Naive thymus-derived CD8-positive, alpha-beta T cell (primary cell): ENCODE measurements at regions not wholly inside any gene's neighbourhood (a gene's known extent, or its start where the extent isn't known, plus 50 kb on each side); places are given as distances from the start of the nearest gene placed in this dataset.

Experiments
- ATAC-seq, 2 donors: fragments of 150-1000 bp; cut with Tn5 transposase in 1 of 2; sonication (Bioruptor Pico), chemical (Tn5 transposase) in 1 of 2; 1 replicate in 1 of 2; 2 replicates in 1 of 2; pipeline ENCODE4 v1.10.0; 2021; ENCODE audit warnings: mild to moderate bottlenecking in 2 of 2, moderate library complexity in 2 of 2
- POLR2A ChIA-PET: fragments of 350-600 bp; sonication (Branson Sonifier 250); formaldehyde crosslinking; loops from one replicate; lab custom pipeline; 2021; ENCODE audit warnings: antibody characterized with exemption; lab: Charles Lee
- DNase-seq, 10 donors: peaks; one replicate each; pipeline versions ENCODE4 v3.0.0 to v3.0.0-alpha.2; 2020 to 2022
- H3K27ac Mint-ChIP-seq, 10 donors: one replicate each; pipeline ENCODE4 v1.8.0; 2020 to 2022; ENCODE audit warnings: mild to moderate bottlenecking in 10 of 10, mixed read lengths in 10 of 10, moderate library complexity in 4 of 10, inconsistent platforms in 1 of 10
- H3K27me3 Mint-ChIP-seq, 5 donors: one replicate each; pipeline ENCODE4 v1.8.0; 2021 to 2022; ENCODE audit warnings: mixed read lengths in 5 of 5
- H3K36me3 Mint-ChIP-seq, 3 donors: one replicate each; pipeline ENCODE4 v1.8.0; 2020 to 2022; ENCODE audit warnings: mixed read lengths in 3 of 3, mild to moderate bottlenecking in 2 of 3, inconsistent platforms in 1 of 3
- H3K4me1 Mint-ChIP-seq, 4 donors: one replicate each; pipeline ENCODE4 v1.8.0; 2021 to 2022; ENCODE audit warnings: mixed read lengths in 4 of 4
- H3K4me3 Mint-ChIP-seq, 10 donors: one replicate each; pipeline ENCODE4 v1.8.0; 2020 to 2022; ENCODE audit warnings: mild to moderate bottlenecking in 10 of 10, mixed read lengths in 10 of 10, moderate library complexity in 6 of 10, inconsistent platforms in 1 of 10
- H3K9me3 Mint-ChIP-seq, 9 donors: one replicate each; pipeline ENCODE4 v1.8.0; 2020 to 2022; ENCODE audit warnings: mixed read lengths in 9 of 9, mild to moderate bottlenecking in 3 of 9, inconsistent platforms in 1 of 9, moderate library complexity in 1 of 9

DNA sequence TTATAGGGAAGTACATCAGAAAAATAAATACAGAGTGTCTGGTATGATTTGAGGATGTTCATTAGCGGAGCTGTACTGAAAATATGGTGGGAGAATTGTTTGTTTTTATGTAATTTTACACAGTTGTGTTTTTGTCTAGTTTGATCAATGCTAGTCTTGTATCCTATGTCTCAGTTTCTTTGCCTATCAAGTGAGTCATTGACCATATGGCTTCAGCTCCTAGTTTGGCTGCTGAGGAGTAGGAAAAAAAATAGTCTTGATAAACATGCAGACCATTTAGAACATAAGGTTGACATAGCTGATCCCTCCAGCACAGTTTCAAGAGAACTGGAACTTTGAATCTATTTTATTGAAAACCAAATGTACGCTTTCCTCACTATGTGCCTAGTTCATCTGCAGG is 1292.1 kb upstream of the FLRT2 start:
- no peak for DNase-seq
- H3K4me3 Mint-ChIP-seq, result no peak overlapping the region
- no peaks in the 10 kb centered on the region for H3K36me3 Mint-ChIP-seq
- H3K27ac Mint-ChIP-seq, result no peak overlapping the region
- POLR2A ChIA-PET, result no interaction called here
- no peak for ATAC-seq
- H3K27me3 Mint-ChIP-seq, result no peaks in the 10 kb centered on the region
- no peaks in the 10 kb centered on the region for H3K4me1 Mint-ChIP-seq
- peaks cover 0 to 27% (median 8%) of the 10 kb centered on the region in 9 donors for H3K9me3 Mint-ChIP-seq

DNA sequence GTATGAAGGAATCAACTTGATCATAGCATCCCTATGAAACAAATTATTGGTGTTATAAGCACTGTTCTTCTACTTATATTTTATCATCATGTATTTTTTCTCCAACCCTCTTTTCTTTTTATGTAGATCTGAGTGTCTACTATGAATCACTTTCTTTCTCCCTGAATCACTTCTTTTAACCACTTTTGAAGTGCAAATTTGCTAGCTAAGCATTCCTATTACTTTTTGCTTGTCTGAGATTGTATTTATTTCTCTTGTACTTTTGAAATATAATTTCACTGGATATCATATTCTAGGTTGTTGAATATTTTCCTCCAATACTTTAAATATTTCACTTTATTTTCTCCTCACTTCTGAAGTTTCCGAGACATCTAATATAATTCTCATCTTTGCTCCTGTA is 1282.3 kb upstream of the FLRT2 start:
- ATAC-seq (no peak), DNase-seq (no peak)
- Mint-ChIP-seq H3K9me3 (peaks cover 0 to 50% (median 15%) of the 10 kb centered on the region in 9 donors), H3K4me3 (no peak overlapping the region), H3K4me1 (no peaks in the 10 kb centered on the region), H3K27me3 (no peaks in the 10 kb centered on the region), H3K36me3 (no peaks in the 10 kb centered on the region), H3K27ac (no peak overlapping the region)
- POLR2A ChIA-PET, result no interaction called here

DNA sequence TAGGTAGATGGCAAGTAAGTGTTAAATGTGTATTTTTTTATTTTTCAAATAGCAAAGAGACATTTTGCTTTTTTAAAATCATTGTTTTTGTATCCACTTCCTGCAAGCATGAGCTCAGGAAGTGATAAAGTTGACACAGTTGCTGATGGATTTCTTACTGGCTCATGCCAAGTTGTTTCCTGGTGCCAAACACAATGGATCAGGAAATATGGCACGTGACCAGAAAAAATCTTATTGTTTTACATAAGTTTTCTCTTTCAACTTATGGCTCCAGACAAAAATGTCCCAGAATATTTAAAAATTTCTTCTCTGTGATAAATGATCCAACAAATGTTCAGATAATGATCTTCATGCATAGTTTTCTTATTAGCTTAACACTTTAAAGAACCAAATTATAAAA is 1279.1 kb upstream of the FLRT2 start:
- H3K27ac Mint-ChIP-seq, result no peak overlapping the region
- no peak overlapping the region for H3K4me3 Mint-ChIP-seq
- H3K9me3 Mint-ChIP-seq, result peaks cover 3 to 40% (median 11%) of the 10 kb centered on the region in 9 donors
- H3K27me3 Mint-ChIP-seq, result no peaks in the 10 kb centered on the region
- no peak for DNase-seq
- no peak for ATAC-seq
- no peaks in the 10 kb centered on the region for H3K4me1 Mint-ChIP-seq
- POLR2A ChIA-PET, result no interaction called here
- H3K36me3 Mint-ChIP-seq, result no peaks in the 10 kb centered on the region

DNA sequence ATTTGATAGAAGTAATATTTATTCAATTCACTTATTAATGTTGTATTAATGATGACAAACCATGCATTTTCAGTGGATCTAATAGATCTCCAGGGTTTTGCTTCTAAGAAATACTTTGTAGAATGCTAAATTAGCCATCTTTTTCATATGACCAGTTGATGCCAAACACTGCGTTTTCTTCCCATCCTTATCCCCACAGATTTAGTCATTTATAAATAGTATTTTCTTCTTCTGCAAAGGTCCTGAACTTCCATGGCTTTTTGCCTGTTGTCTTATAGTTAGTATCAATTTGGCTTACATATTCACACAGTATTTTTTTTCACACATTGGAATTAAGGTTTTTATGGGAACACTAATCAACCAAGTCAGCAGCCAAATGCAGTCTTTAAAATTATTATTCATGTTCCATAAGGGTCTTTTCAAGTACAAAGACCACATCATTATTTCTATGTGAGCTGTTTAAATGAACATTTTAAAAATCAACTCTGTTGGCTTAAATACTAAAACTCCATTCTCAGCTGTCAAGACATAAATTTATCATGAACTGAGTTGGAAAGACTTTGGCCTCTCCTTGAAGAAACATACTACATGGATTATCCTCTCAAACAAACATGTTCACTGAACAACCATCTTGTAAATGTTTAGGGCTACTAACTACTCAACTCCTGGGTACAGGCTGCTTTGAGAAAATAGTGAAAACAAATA is 1278.4 kb upstream of the FLRT2 start:
- Mint-ChIP-seq H3K4me3 (no peak overlapping the region), H3K27me3 (no peaks in the 10 kb centered on the region), H3K4me1 (no peaks in the 10 kb centered on the region), H3K36me3 (no peaks in the 10 kb centered on the region), H3K27ac (no peak overlapping the region), H3K9me3 (peaks cover 3 to 40% (median 9%) of the 10 kb centered on the region in 9 donors)
- DNase-seq, result no peak
- POLR2A ChIA-PET, result no interaction called here
- no peak for ATAC-seq

DNA sequence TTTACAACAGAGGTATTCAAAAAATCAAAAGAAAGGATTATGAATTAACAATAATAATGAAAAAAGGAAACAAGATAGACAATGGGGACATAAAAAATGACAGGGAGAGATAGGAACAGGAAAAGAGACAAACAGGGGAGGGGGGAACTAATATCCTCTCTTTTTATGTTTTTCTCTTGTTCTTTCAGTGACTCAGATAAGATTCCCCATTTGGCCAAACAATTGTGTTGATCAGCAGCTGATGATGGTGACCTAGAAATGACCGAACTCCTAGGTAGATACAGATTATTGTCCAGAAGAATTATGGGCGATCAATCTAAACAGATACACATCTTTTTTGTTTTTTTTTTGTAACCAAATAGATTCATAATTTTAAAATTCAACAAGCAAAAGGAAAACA is 1277.2 kb upstream of the FLRT2 start:
- H3K27me3 Mint-ChIP-seq, result no peaks in the 10 kb centered on the region
- peaks cover 3 to 29% (median 7%) of the 10 kb centered on the region in 9 donors for H3K9me3 Mint-ChIP-seq
- H3K4me1 Mint-ChIP-seq, result no peaks in the 10 kb centered on the region
- H3K36me3 Mint-ChIP-seq, result no peaks in the 10 kb centered on the region
- H3K4me3 Mint-ChIP-seq, result no peak overlapping the region
- DNase-seq, result no peak
- no peak for ATAC-seq
- no peak overlapping the region for H3K27ac Mint-ChIP-seq
- POLR2A ChIA-PET, result no interaction called here

DNA sequence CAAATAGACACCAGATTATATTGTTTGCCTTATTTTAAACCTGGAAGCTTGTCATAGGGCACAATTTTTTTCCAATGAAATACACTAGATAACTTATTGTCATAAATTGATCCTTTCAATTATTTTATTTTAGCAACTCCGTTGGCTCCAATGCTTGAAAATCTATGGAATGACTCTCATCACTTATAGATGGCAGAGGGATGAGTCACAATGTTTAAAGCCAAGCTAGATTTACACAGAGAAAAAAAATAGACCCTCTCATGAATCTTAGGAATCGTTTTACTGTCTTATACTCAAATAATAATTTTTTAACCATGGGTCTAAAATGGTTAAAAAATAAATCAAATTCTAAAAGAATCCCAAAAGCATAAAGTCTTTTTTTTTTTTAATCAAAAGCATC is 1276.6 kb upstream of the FLRT2 start:
- no peaks in the 10 kb centered on the region for H3K36me3 Mint-ChIP-seq
- ATAC-seq (no peak), DNase-seq (no peak)

DNA sequence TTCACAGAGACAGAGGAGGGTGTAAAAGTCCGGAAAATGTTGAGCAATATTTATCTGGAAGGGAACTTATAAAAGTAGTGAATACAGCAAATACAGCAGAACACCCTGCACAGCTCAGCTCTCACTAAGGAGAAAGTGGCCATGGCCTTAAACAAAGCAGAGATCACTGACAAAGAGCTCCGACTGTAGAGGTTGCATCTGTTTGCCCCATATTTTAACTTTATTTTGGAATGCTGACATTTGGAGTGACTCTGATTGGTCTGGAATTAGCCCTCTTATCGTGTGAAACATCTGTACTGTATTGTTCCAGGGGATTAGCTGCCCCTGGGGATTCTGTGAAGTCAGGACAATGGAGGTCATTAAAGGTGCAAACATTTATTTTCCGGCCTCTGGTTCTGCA is 1275.7 kb upstream of the FLRT2 start:
- DNase-seq (no peak), ATAC-seq (no peak)
- Mint-ChIP-seq H3K36me3 (no peaks in the 10 kb centered on the region), H3K27me3 (no peaks in the 10 kb centered on the region), H3K4me3 (no peak overlapping the region), H3K27ac (no peak overlapping the region), H3K9me3 (peaks cover 0 to 23% (median 7%) of the 10 kb centered on the region in 9 donors), H3K4me1 (no peaks in the 10 kb centered on the region)
- POLR2A ChIA-PET, result no interaction called here

More for the DNA sequence above, 1276.6 kb upstream of the FLRT2 start:
- Mint-ChIP-seq H3K4me1 (no peaks in the 10 kb centered on the region), H3K27ac (no peak overlapping the region), H3K4me3 (no peak overlapping the region), H3K27me3 (no peaks in the 10 kb centered on the region), H3K9me3 (peaks cover 1 to 22% (median 7%) of the 10 kb centered on the region in 9 donors)
- POLR2A ChIA-PET, result no interaction called here

DNA sequence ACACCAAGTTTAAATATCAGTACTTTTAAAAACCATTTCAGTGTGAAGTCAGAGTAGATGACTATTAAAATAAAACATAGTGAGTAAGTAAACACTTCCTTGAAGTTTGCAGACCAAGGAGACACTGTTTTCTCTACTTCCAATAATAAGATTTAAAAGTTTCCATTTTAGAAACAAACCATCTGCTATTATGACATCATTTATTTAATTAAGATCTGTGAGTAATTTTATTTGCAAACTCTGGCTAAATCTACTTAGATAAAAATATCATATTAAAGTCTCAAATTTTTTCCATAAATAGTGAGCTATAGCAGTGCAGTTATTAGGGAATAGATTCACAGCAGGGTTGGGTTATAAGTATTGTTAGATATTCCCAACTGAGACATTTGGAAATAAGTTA is 1267.0 kb upstream of the FLRT2 start:
- Mint-ChIP-seq H3K9me3 (peaks cover under 1 to 27% (median 10%) of the 10 kb centered on the region in 9 donors), H3K27ac (no peak overlapping the region), H3K4me1 (no peaks in the 10 kb centered on the region), H3K36me3 (no peaks in the 10 kb centered on the region), H3K4me3 (no peak overlapping the region), H3K27me3 (no peaks in the 10 kb centered on the region)
- no peak for ATAC-seq
- POLR2A ChIA-PET, result interaction anchor here (0.5 kb wide), 1 partner anchor 101 kb away, joined by 3 read pairs; no protein-coding TSS in a partner anchor
- no peak for DNase-seq

DNA sequence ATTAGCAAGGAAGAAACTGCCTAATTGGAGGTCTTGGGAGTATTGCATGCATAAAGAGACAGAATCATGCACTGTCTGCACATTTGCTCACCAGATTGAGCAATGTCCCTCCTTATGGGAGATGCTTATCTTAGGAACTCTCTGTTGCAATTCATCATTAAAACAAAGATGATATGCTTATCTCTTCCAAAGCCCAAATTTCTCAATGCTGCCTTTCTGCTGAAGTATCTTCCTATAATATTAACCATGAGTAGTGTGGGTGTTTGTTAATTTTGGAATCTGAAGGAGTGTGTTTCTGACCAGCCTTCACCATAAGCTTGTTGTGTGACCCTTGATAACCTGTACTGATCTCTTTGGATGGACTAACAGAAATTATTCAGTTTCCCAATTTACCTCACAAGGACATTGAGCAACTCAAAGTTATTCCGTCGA is 1257.6 kb upstream of the FLRT2 start:
- DNase-seq (no peak), ATAC-seq (no peak)
- Mint-ChIP-seq H3K27me3 (no peaks in the 10 kb centered on the region), H3K27ac (no peak overlapping the region), H3K4me1 (no peaks in the 10 kb centered on the region), H3K36me3 (no peaks in the 10 kb centered on the region), H3K4me3 (no peak overlapping the region), H3K9me3 (peaks cover 0 to 20% (median 8%) of the 10 kb centered on the region in 9 donors)
- POLR2A ChIA-PET, result no interaction called here

DNA sequence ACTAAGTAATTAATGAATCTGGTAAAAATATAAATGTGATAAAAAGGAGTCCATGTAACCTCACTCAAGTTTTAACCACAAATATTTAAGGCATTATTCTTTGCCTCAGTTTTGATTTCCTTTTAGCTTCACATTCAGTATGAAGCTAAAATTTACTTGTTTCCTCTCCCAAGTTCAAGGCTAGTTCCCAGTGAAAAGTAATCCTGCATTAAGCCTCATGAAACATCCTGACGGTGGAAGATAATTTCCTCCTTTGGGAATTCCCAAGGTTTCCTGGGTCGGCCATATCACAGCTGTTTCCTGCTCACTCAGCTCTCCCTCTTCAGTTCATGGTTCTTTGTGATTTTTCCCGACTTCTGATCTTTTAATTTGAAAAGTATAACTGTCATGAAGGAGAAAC is 1256.8 kb upstream of the FLRT2 start:
- Mint-ChIP-seq H3K4me1 (no peaks in the 10 kb centered on the region), H3K27ac (no peak overlapping the region), H3K4me3 (no peak overlapping the region), H3K27me3 (no peaks in the 10 kb centered on the region), H3K9me3 (peaks cover 0 to 24% (median 8%) of the 10 kb centered on the region in 9 donors), H3K36me3 (no peaks in the 10 kb centered on the region)
- POLR2A ChIA-PET, result no interaction called here
- DNase-seq (no peak), ATAC-seq (no peak)

DNA sequence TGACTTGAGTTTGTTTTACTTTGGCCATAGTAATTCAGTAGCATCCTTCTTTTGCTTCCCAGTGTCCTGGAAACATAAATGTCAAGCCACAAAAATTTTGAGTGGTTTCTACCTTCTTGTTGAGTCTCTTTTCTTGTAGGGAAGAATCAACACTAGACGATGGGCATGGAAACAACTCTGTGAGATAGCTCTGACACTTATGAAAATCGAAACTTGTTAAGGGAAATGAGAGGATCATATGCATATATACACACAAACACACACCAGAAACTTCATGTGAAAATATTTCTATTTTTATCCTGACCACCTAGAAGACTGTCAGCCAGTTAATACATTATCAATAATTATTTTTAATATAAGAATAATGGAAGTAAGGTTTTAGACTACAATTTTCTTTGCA is 1247.3 kb upstream of the FLRT2 start:
- Mint-ChIP-seq H3K36me3 (no peaks in the 10 kb centered on the region), H3K4me3 (no peak overlapping the region), H3K4me1 (no peaks in the 10 kb centered on the region), H3K27ac (no peak overlapping the region), H3K9me3 (peaks cover 0 to 16% (median 7%) of the 10 kb centered on the region in 9 donors), H3K27me3 (no peaks in the 10 kb centered on the region)
- POLR2A ChIA-PET, result no interaction called here
- DNase-seq (no peak), ATAC-seq (no peak)

DNA sequence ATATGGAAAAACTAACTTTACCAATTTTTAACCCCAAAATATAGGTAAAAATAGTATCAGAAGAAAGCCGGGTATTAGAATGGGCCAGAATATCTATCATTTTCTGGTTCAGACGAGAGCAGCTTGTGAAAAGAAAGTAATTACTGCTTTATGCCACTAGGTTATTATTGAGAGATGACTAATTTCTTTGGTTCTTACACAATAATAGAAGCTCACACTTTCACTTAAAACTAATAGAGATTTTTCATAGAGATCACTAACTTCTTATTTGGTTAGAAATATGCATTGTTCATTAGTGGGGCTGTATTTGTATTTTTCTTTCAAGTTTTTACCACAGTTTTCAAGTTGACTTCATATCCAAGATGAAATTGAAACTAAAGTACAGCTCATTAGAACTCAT is 1241.2 kb upstream of the FLRT2 start:
- Mint-ChIP-seq H3K27me3 (peaks cover 0 to 1% (median 0%) of the 10 kb centered on the region in 5 donors), H3K9me3 (peaks cover 0 to 20% (median 6%) of the 10 kb centered on the region in 9 donors), H3K4me1 (no peaks in the 10 kb centered on the region), H3K27ac (no peak overlapping the region), H3K4me3 (no peak overlapping the region), H3K36me3 (peaks cover 0 to 4% (median 0%) of the 10 kb centered on the region in 3 donors)
- no peak for ATAC-seq
- DNase-seq, result no peak
- POLR2A ChIA-PET, result no interaction called here

DNA sequence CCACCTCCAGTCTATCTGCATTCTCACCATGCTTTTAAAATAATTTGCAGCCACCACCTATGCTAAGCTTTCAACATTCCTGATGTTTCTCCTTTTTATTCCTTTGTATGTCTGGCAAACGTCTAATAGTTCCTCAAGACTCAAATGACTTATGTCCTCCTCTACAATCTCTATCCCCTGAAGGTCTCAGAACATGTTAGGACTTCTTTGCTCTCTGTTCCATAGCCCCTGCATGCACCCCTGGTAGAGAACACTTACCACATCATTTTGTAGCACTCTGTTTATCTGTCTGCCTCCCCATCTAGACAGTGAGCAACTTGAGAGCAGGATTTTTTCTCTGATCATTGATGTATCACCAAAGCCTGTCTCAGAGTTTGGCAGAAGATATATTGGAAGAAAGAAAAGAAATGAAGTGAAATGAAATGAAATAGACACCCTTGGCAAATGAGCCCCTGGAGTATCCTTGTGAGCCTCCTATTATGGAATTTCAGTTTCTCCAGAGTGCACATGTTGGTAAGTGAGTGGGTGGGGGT is 1231.2 kb upstream of the FLRT2 start:
- DNase-seq (no peak), ATAC-seq (no peak)
- POLR2A ChIA-PET, result no interaction called here
- no peak overlapping the region for H3K27ac Mint-ChIP-seq
- no peaks in the 10 kb centered on the region for H3K36me3 Mint-ChIP-seq
- no peaks in the 10 kb centered on the region for H3K27me3 Mint-ChIP-seq
- H3K9me3 Mint-ChIP-seq, result peaks cover 0 to 13% (median 2%) of the 10 kb centered on the region in 9 donors
- no peaks in the 10 kb centered on the region for H3K4me1 Mint-ChIP-seq
- H3K4me3 Mint-ChIP-seq, result no peak overlapping the region

DNA sequence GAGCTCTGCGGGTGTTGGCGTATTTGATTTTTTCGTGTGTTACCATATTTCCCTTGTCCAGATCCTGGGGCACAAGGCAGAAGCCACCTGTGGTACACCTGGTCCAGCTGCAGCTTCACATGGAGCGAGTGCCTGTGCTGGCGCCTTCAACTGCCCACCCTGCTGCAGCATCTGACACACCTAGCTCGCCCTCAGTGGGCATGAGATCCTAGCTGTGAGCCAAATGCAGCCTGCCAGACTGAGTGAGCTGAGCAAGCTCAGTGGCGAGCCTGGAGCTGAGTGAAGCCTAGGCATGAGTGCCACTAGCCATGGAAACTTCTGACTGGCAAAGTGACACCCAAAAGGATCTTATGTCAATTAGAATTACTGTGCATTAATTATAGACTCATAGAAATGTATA is 1226.8 kb upstream of the FLRT2 start:
- ATAC-seq (no peak), DNase-seq (no peak)
- H3K36me3 Mint-ChIP-seq, result no peaks in the 10 kb centered on the region
- H3K4me1 Mint-ChIP-seq, result no peaks in the 10 kb centered on the region
- POLR2A ChIA-PET, result no interaction called here
- H3K27ac Mint-ChIP-seq, result no peak overlapping the region
- no peaks in the 10 kb centered on the region for H3K27me3 Mint-ChIP-seq
- no peak overlapping the region for H3K4me3 Mint-ChIP-seq
- peaks cover under 1 to 37% (median 6%) of the 10 kb centered on the region in 9 donors for H3K9me3 Mint-ChIP-seq
